Body of pancreas (tissue), 4 donors: ENCODE measurements at regions not wholly inside any gene's neighbourhood (a gene's known extent, or its start where the extent isn't known, plus 50 kb on each side); places are given as distances from the start of the nearest gene placed in this dataset.

ENCODE experiments used
- CTCF ChIP-seq, 7 experiments: fragments of 450-650 bp in 4 of 7; fragments of 200-600 bp in 3 of 7; sonication (generic) in 3 of 7; IDR thresholded peaks; one replicate each; pipeline ENCODE4 v1.5.1; 2016 to 2019; ENCODE audit warnings: antibody characterized with exemption in 7 of 7
- POLR2A ChIP-seq, 3 donors: fragments of 450-650 bp; IDR thresholded peaks; one replicate each; pipeline ENCODE4 v1.6.1; 2016; ENCODE audit warnings: antibody characterized with exemption in 3 of 3, mild to moderate bottlenecking in 2 of 3

- TF ChIP-seq CTCF (IDR thresholded peaks at IDR 0.05) (no peak), POLR2A (IDR thresholded peaks at IDR 0.05) (no peak)
Observed at GRCh38 chr17:13362341-13363122, 239.2 kb downstream of the HS3ST3A1 start.
